ENCODE measurements at regions not wholly inside any gene's neighbourhood (a gene's known extent, or its start where the extent isn't known, plus 50 kb on each side); places are given as distances from the start of the nearest gene placed in this dataset.
"Not testable (repeated sequence)": the region's sequence is repeated elsewhere in the genome, so short reads cannot be mapped to it uniquely, and the experiment has no call there.

- not testable (repeated sequence) for TF ChIP-seq TCF7L2 (IDR thresholded peaks at IDR 0.05; ENCODE audit: borderline replicate concordance, low read depth, low read length); YY1 (tag by site-specific recombination; IDR thresholded peaks at IDR 0.05); PATZ1 (tag by site-specific recombination; IDR thresholded peaks at IDR 0.05); ZNF704 (tag by site-specific recombination; IDR thresholded peaks at IDR 0.05); ZNF529 (tag by site-specific recombination; IDR thresholded peaks at IDR 0.05; ENCODE audit: insufficient replicate concordance); CTCF (tag by site-specific recombination; IDR thresholded peaks at IDR 0.05); ATF2 (tag by site-specific recombination; IDR thresholded peaks at IDR 0.05; ENCODE audit: low read depth); ZNF785 (tag by site-specific recombination; IDR thresholded peaks at IDR 0.05); ZBTB21 (tag by site-specific recombination; IDR thresholded peaks at IDR 0.05); ZNF350 (tag by site-specific recombination; IDR thresholded peaks at IDR 0.05); KLF16 (tag by site-specific recombination; IDR thresholded peaks at IDR 0.05)
Observed at GRCh38 chr7:9621306-9621902, 1188.0 kb downstream of the NXPH1 start.

Data from HEK293 (cell line).